HFFc6 (cell line): ENCODE measurements at regions not wholly inside any gene's neighbourhood (a gene's known extent, or its start where the extent isn't known, plus 50 kb on each side); places are given as distances from the start of the nearest gene placed in this dataset.

Experiments
- DNase-seq: peaks from one replicate; pipeline ENCODE4 v3.0.0-alpha.2; 2018
- H3K27ac Mint-ChIP-seq: 2 replicates; pipeline ENCODE4 v1.8.0; 2020; ENCODE audit warnings: mild to moderate bottlenecking, mixed read lengths
- H3K27me3 Mint-ChIP-seq: 2 replicates; pipeline ENCODE4 v1.8.0; 2021; ENCODE audit warnings: mild to moderate bottlenecking, moderate library complexity, mixed read lengths; ENCODE audit not compliant: insufficient read depth
- H3K36me3 Mint-ChIP-seq: 2 replicates; pipeline ENCODE4 v1.8.0; 2021; ENCODE audit warnings: low read depth, mixed read lengths
- H3K4me1 Mint-ChIP-seq: 2 replicates; pipeline ENCODE4 v1.8.0; 2020; ENCODE audit warnings: low read depth, mixed read lengths
- H3K4me3 Mint-ChIP-seq: 2 replicates; pipeline ENCODE4 v1.8.0; 2020; ENCODE audit warnings: mild to moderate bottlenecking, moderate library complexity, mixed read lengths
- H3K9me3 Mint-ChIP-seq: 2 replicates; pipeline ENCODE4 v1.8.0; 2020; ENCODE audit warnings: mild to moderate bottlenecking, mixed read lengths
- TF ChIP-seq, protein P1 (sequence below): fragments of 200-600 bp; sonication (generic); IDR thresholded peaks from 2 replicates; pipeline ENCODE4 v1.5.0; 2021; ENCODE audit warnings: antibody characterized with exemption, mild to moderate bottlenecking

DNA sequence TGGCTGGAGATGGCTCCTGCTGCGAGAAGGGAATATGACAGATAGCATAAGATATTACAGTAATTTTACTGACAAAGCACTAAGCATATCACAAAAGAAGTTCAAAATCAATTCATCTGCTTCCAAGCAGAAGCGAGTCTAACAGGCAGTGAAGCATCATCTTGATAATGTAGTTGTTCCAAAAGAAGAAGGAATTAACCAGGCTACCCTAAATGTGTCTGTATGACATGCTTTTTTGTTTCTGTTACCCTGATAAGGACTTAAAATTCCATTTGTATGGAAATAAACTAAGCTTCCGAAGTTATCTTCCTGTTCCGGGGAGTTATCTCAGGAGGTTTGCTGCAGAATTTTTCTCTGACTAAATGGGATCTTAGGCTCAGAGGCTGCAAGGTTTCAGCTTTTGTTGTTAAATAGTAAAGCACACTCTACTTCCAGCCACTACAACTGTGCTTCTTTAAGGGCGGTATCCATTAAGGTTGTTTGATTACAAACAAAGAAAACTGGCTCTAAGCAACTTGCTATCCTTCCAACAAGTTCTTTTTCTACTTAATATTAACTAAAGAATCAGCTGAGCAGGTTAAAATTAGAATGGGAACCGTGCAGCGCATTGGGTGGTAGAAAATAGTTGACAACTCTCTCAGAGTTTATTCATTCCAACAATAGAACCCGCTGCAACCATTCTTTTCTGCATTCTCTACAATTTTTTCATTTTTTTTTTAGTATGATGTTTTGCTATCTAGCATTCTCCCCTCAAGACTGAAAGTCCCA, 607.3 kb downstream of the UQCRFS1 start:
- DNase-seq: no peak
- Mint-ChIP-seq H3K27me3 (no peaks in the 10 kb centered on the region), H3K27ac (no peak overlapping the region), H3K9me3 (peaks cover 76% of the 10 kb centered on the region), H3K36me3 (peaks cover 7% of the 10 kb centered on the region; the same call in 1 of the 2 replicates), H3K4me3 (no peak overlapping the region), H3K4me1 (no peaks in the 10 kb centered on the region)
- TF ChIP-seq, protein P1, sequence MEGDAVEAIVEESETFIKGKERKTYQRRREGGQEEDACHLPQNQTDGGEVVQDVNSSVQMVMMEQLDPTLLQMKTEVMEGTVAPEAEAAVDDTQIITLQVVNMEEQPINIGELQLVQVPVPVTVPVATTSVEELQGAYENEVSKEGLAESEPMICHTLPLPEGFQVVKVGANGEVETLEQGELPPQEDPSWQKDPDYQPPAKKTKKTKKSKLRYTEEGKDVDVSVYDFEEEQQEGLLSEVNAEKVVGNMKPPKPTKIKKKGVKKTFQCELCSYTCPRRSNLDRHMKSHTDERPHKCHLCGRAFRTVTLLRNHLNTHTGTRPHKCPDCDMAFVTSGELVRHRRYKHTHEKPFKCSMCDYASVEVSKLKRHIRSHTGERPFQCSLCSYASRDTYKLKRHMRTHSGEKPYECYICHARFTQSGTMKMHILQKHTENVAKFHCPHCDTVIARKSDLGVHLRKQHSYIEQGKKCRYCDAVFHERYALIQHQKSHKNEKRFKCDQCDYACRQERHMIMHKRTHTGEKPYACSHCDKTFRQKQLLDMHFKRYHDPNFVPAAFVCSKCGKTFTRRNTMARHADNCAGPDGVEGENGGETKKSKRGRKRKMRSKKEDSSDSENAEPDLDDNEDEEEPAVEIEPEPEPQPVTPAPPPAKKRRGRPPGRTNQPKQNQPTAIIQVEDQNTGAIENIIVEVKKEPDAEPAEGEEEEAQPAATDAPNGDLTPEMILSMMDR: no peak

DNA sequence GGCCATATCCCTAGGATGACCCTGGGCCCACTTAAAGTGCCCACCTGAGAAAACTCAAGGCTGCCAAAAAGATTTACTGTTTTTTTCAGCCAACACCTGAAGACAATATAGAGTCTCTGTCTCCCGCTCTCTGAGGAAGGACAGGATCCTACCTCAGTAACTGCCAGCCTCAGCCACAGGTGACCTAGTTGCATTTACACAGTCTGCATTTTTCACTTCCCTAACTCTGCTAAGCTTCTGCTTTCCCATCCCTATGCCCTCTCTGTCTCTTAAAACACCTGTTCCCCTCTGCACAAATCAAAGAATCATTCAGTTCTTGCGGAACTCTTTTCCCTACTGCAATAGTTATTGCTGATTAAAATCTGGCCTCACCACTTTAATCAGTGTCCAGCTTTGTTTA, 609.5 kb downstream of the UQCRFS1 start:
- H3K4me1 Mint-ChIP-seq: no peaks in the 10 kb centered on the region
- H3K4me3 Mint-ChIP-seq: no peak overlapping the region
- peaks cover 7% of the 10 kb centered on the region; the same call in 1 of the 2 replicates for H3K36me3 Mint-ChIP-seq
- TF ChIP-seq, protein P1: no peak
- H3K27ac Mint-ChIP-seq: no peak overlapping the region
- no peak for DNase-seq
- peaks cover 88% of the 10 kb centered on the region for H3K9me3 Mint-ChIP-seq
- peaks cover 6% of the 10 kb centered on the region for H3K27me3 Mint-ChIP-seq

DNA sequence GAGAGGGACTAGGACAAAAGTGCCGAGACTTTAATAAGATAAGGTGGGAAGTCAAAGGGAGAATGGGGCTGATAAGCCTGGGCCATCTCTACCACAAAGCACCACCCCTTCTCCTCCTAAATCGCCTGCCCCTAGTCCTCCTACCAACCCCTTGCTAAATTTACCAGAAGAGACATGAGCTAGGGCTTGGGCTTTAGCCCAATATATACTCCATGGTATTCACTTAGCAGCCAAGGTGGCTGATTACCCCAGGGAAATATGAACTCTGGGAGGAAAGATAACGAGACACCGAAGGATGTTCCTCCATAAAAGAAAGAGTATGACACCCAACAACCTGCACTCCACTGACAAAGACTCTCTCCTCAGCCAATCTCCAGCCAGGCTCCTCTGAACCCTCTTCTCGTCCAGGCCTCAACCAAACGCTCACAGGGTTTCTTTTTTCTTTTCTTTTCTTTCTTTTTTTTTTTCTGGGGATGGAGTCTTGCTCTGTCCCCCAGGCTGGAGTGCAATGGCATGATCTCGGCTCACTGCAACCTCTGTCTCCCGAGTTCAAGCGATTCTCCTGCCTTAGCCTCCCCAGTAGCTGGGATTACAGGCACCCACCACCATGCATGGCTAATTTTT, 610.2 kb downstream of the UQCRFS1 start:
- Mint-ChIP-seq H3K36me3 (peaks cover 7% of the 10 kb centered on the region; the same call in 1 of the 2 replicates), H3K27ac (no peak overlapping the region), H3K4me3 (no peak overlapping the region), H3K4me1 (no peaks in the 10 kb centered on the region), H3K27me3 (peaks cover 6% of the 10 kb centered on the region), H3K9me3 (peaks cover 89% of the 10 kb centered on the region)
- TF ChIP-seq, protein P1: no peak
- no peak for DNase-seq

DNA sequence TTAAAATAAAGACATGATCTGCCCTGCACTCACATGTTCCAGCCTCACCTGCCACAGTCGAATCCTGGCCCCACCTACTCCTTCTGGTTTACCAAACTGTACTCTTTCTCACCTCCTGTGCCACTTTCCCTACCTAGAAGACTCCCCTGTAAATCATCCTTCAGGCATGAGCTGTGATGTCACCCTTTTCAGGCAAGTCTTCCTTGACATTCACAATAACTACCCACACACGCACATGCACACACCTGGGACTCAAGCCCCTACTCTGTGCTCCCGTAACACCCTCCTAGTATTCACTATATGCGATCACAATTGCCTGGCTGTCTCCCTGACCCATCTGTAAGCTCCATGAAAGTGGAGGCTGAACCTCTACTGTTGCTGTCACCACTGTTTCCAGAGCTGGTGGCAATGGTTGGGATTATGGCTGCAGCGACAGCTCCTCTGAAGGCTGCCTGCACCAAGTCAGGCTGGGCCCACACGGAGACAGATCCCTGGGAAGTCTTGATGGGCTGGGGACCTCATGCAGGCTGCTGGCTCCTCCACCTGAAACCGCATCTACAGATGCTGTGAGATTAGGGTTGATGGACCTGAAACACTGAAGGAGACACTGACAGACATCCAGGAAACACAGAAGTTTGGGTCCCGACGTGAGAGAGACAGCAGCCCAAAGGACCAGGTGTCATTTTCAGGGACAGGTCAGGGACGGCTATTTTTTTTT, 611.1 kb downstream of the UQCRFS1 start:
- H3K4me1 Mint-ChIP-seq: no peaks in the 10 kb centered on the region
- TF ChIP-seq, protein P1: no peak
- DNase-seq: no peak

DNA sequence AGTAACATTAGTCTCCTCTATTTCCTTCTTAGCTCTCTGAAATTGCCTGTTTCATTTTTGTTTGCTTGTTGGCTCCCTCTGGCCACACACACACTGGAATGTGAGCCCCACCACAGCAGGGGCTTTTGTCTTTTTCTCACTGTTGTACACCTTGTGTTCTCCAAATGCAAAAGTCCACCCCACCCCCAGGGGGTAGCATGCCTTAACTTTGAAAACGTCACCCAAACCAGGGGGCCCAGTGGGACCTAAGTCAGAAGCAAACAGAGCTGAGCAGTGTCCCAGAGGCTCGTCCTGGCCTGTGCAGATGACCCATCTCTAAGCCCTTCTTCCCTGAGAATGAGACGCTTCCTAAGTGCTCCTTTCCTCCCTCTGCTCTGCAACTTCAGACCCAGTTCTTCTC, 614.1 kb downstream of the UQCRFS1 start:
- Mint-ChIP-seq H3K27me3 (peaks cover 6% of the 10 kb centered on the region), H3K36me3 (peaks cover 7% of the 10 kb centered on the region; the same call in 1 of the 2 replicates), H3K4me3 (no peak overlapping the region), H3K9me3 (peaks cover 68% of the 10 kb centered on the region), H3K4me1 (no peaks in the 10 kb centered on the region), H3K27ac (no peak overlapping the region)
- TF ChIP-seq, protein P1: no peak
- no peak for DNase-seq

More for the DNA sequence above, 611.1 kb downstream of the UQCRFS1 start:
- Mint-ChIP-seq H3K27me3 (peaks cover 6% of the 10 kb centered on the region), H3K36me3 (peaks cover 7% of the 10 kb centered on the region; the same call in 1 of the 2 replicates), H3K9me3 (peaks cover 80% of the 10 kb centered on the region), H3K27ac (no peak overlapping the region), H3K4me3 (no peak overlapping the region)
